ENCODE measurements at regions not wholly inside any gene's neighbourhood (a gene's known extent, or its start where the extent isn't known, plus 50 kb on each side); places are given as distances from the start of the nearest gene placed in this dataset.

DNA sequence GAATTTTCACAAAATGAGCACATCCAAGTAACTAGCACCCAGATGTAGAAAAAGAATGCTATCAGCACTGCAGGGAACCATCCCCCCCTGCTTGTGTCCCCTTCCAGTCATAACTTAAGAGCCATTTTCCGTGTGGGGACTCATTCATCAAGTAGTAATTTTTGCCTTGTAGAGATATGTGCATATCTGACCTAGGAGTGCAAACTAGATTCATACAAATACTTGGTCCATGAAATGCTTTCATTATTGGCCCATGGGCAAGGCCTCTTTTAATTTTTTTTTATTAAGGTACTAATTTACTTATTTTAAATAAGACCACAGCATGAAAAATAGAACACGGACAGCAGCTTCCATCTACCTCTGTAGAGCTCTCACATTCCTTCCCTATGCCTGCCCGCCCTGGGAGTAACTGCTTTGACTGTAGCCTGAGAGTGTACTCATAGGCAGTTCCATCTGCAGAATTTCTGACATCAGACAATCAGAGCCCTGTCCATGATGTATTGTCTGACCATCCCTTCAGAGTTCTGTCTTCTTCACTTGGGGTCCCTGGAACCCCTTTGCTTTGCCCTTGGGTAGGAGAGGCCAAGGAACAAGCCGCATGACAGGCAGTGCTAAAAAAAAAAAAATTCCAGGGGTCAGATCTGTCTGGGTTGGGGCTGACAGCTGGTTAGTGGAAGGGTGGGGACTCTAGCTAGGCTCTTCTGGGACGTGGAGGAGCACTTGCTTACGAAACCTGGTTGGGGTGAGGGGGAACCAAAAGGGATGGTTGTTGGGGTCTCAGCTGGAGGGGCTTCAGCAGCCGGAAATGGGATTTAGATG lies 131.7 kb downstream of the C12orf75 start:
- TF ChIP-seq POLR2AphosphoS5 (IDR thresholded peaks at IDR 0.05) (no peak), POLR2A (IDR thresholded peaks at IDR 0.05) (no peak)
- TF ChIP-seq, protein P1, sequence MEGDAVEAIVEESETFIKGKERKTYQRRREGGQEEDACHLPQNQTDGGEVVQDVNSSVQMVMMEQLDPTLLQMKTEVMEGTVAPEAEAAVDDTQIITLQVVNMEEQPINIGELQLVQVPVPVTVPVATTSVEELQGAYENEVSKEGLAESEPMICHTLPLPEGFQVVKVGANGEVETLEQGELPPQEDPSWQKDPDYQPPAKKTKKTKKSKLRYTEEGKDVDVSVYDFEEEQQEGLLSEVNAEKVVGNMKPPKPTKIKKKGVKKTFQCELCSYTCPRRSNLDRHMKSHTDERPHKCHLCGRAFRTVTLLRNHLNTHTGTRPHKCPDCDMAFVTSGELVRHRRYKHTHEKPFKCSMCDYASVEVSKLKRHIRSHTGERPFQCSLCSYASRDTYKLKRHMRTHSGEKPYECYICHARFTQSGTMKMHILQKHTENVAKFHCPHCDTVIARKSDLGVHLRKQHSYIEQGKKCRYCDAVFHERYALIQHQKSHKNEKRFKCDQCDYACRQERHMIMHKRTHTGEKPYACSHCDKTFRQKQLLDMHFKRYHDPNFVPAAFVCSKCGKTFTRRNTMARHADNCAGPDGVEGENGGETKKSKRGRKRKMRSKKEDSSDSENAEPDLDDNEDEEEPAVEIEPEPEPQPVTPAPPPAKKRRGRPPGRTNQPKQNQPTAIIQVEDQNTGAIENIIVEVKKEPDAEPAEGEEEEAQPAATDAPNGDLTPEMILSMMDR (IDR thresholded peaks at IDR 0.05): no peak
